HG02943 (cell line): ENCODE measurements at regions not wholly inside any gene's neighbourhood (a gene's known extent, or its start where the extent isn't known, plus 50 kb on each side); places are given as distances from the start of the nearest gene placed in this dataset.

ENCODE experiments used
- ATAC-seq: cut with Tn5 transposase; IDR thresholded peaks from one replicate; pipeline ENCODE4 v1.9.1; 2021; ENCODE audit warnings: mild to moderate bottlenecking, low read depth, moderate library complexity; ENCODE audit not compliant: unreplicated experiment

DNA sequence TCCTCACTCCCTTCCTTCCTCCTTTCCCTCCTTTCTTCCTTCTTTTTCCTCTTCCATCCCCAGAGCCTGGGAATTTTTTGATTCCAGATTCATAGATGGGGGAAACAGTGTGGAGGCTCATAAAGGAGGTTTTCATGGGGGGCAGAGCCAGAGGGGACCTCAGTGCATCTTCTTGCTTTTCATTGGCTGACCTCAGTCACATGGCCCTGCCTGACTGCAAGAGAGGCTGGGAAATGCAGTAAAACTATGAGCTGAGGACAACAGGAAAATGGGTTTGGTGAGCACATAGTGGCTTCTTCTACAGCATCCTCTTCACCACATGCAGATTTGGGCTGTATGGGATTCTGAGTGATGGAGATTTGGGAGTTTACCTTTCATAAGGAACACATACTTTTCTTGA lies 437.1 kb upstream of the TBX3 start:
- no peak for ATAC-seq

DNA sequence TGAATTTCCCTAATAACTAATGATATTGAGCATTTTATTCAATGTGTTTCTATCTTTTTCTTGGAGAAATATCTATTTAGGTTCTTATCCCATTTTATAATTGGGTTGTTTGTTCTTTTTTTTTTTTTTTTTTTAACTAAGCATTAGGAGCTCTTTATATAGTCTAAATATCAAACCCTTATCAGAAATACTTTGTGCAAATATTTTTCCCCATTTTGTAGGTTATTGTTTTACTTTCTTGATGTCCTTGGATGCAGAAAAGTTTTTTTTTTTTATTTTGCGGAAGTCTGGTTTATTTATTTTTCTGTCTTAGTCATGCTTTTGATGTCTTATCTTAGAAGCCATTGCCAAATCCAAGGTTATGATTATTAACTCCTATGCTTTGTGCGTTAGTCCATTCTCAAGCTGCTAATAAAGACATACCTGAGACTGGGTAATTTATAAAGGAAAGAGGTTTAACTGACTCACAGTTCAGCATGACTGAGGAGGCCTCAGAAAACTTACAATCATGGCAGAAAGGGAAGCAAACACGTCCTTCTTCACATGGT lies 434.3 kb upstream of the TBX3 start:
- ATAC-seq: no peak

DNA sequence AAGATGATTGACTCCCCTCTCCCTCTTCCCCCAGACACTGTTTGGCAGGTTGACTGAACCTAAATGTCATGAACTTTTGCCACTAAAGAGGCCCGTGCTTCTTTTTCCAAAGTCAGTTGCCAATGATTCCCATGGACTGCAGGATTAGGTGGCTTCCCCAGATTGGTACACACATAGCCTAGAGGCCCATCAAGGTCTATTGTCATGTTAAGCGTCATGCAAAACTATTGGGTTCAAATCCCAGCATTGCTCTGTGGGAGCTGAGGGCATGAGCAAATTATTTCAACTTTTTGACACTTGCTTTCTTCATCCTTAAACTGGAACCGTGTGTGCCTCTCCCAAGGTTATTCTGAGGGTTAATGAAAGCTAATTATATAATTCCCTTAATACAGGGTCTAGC lies 430.2 kb upstream of the TBX3 start:
- ATAC-seq: no peak

DNA sequence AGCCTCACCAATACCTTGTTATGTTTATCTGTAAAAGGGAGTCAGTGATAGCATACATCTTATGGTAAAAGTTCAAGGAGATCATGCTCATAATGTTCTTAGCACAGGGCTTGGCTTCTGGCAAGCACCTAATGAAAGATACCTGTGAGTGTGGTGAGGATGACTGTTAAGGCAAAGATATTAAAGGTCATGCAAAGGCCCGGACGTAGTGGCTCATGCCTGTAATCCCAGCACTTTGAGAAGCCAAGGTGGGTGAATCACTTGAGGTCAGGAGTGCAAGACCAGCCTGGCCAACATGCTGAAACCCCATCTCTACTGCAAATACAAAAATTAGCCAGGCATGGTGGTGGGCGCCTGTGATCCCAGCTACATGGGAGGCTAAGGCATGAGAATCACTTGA lies 425.9 kb upstream of the TBX3 start:
- ATAC-seq: no peak

DNA sequence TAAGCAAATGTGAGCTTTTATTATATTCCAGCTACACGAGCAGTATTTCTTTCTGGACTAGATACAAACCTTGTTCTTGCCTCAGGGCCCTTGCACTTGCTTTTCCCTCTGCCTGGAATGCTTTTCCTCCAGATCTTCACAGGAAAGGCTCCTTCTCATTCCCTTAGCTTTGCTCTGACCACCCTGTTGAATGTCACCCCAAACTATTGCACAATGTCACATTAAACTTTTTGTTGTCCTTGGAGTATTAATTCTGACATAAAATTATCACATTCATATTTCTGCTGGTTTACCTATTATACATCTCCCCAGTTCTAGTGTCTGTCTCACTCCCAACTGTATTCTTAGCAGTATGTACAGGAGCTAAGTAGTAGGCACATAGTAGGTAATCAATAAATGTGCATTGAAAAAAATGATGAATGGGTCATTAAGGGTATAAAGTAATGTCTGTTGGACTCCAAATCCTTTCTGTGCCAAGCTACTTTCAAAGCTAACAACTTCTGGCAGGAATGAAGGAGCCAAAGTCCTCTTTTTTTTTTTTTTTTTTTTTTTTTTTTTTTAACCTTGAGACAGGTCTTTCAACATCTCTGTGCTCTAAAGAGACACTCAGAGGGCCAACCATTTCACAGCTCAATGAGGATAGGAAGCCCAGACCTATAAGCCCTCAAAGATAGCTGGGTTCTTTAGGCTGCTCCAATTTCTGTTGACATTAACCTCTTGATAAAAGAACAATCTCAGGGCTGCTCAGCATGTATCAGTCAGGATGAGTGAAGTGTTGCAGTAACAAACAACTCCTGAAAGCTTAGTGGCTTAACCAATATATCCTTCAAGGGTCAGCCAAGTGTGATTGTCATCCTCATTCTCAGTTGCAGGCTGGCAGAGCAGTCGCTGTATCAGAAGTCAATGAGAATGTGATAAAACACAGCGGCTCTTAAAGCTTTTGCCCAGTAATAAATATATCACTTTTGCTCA lies 424.4 kb upstream of the TBX3 start:
- no peak for ATAC-seq

DNA sequence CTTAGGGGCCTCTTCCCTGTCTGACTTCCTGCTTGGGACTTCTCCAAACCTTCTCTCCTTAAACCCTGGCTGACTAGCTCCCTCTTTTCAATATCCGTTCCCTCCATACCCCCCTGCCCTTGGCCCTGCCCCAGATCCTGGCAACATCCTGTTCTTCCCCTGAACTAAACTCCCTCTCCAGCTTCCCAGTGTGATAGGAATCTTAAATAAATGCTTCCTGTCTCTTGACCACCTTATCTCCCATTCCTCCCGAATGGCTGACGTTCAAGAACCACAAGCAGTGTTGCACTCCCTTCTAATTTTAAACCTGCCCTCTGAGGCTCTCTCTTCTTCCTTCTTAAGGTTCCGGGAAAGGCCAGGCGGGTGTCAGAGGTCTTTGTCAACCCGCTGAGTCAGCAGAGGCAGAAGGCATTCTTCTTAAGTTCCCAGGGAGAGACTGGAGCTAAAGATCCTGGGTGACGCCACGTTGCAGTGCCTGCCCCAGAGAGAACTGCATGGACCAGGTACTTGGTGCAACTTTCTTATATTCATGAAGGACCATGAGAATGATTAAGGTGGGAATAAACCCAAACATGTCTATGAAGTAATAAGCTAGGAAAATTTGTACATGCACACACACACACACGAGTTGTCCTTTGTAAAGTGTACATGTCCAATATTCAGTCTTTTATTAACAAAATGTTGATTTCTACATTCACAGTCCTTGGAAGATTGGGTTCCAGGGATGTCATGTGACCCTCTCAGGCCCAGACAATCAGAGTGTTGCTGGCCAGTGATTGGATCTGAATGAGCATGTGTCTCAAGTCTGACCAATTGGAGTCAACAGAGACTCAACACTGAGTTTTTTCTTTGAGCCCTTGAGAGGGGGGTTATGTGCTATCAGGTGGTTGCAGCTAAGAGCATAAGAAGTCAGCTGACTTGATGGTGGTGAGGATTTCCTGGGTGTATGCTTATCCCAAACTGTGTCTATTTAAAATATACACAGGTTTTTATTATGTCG lies 420.2 kb upstream of the TBX3 start:
- no peak for ATAC-seq

DNA sequence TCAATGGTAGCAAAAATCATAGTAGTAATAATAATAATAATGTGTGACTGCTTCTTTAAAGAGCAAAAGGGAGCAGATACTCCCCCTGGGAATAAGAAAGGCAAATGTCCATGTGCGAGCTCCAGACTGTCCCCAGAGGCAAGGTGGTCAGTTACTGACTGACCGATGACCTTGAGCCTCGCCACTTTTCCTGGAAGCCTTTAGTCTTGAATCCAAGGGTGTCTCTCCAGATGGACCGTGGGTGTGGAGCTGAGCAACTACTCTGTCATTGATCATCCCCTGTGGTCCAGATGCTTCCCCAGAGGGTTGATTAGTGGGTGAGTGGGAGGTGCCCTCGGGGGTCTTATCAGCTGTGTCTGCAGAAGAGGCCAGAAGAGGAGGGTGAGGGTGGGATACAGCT lies 418.5 kb upstream of the TBX3 start:
- no peak for ATAC-seq

DNA sequence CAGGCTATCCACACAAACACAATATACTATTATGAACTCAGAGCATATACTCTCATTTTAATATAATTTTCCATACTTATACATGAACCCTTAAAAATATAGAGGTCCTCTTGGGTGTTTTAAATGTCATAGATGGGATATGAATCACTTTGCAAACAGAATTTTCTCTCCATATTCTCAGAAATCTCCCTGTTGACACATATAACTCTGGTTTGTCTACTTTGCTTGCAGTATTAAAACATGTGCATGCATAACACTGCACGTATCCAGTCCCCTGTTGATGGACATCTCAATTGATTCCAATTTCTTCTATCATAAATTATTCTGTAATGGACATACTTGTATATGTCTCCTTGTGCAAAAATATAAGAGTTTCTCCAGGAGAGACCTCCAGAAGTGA lies 417.5 kb upstream of the TBX3 start:
- no peak for ATAC-seq

DNA sequence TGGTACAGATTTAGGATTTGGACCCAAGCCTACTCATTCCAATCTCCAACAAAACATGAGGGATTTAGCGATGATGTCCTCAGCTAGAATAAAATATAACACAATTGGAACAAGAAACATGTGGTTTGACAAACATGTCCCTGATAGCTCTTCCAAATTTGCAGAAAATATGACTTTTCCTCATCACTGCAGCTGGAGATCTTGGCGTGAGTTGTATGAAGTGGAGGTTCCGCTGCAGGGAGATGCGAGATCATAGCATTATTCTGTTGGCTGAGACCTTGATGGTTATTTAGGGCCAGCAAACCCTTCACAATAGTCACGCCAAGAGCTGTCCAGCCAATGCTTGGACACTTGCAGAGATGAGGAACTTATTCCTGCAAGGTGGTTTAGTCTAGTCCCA lies 413.4 kb upstream of the TBX3 start:
- no peak for ATAC-seq

DNA sequence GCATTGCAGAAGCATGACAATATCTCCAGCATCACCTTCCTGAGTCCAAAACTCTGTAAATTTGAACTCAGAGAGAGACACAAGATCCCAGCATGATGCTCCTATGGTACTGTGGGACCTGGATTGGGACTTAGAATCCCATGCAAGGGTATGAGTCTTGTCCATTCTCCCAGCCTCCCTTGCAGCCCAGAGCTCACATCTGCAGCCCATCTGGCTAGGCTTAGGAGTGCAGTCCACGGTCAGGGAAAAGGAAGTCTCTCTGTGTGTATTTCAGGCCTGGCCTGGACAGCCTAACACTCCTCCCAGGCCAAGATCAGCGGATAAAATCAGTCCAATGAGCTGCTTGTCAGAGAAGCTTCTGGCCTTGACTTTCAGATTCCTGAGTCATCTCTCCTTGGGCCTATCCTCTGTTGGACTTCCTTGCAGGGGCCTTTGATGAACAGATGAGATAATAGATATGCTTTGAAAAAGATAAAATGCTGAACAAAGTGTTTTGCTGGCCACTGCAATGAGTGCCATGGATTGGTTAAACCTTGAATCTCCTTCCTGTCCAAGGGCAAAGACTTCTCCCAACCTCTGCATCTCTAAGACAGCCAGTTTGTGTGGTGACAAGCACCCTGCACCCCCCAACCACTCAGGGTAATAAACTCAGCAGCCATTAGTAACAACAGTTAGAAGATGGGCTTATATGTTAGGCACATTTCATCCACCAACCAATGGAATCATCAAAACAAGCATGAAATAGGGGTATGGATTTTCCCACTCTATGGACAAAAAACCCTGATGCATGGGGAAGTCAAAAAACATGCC lies 412.8 kb upstream of the TBX3 start:
- no peak for ATAC-seq

DNA sequence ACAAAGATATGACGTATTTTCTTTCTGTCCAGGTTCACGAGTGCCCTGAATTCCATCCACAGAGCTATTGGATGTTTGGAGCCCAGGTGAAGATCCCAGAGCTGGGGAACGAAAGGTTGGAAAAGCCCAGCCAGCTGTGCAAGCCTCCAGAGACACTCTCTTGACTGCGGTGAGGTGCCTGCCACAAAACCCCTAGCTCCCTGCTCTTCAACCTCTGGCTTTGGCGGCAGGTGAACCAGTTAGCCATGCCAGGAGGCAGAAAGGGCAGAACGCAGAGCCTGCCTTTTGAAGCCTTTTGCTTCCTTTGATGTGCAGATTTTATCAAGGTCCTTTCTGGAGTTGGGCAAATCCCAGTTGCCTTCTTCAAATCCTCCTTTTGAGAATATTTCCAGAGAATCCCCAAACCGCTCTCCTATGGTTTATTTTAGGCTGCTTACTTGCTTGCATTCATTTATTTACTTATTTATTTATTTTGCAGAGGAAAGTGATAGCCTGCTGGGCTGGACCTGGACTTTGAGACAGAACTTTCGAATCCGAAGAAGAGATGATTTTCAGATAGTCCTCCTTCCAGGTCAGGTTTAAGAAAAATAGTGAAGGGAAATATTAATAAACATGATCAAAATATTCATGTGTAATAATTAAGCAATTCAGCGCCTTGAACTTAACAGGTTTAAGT lies 411.2 kb upstream of the TBX3 start:
- ATAC-seq: no peak

DNA sequence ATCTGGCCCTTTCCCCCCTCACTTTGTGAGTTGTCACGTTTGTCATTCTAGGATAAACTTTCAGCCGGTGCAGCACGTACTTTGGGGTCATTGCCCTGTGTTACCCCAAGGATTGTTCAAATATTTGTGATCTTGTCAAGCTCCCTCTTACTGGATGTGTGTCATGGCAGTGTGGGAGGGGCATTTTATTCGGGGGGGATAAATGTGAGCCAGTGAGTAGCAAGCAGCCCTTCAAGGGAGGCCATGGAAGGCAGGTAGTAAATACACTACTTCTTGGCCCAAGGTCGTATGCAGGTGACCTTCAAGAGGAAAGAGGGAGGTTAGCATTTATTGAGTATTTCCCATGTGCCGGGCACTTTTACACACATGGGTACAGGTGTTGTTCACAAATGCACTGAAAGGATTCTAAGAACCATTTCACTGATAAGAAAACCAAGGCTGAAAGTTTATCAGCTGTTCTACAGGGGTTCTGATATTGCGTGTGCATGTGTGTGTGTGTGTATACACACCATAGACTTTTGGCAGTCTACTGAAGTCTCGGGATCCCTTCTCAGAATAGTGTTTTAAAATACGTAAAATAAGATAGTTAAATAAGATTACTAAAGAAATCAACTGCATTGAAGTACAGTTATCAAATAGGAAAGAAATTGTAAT lies 410.3 kb upstream of the TBX3 start:
- ATAC-seq: no peak

DNA sequence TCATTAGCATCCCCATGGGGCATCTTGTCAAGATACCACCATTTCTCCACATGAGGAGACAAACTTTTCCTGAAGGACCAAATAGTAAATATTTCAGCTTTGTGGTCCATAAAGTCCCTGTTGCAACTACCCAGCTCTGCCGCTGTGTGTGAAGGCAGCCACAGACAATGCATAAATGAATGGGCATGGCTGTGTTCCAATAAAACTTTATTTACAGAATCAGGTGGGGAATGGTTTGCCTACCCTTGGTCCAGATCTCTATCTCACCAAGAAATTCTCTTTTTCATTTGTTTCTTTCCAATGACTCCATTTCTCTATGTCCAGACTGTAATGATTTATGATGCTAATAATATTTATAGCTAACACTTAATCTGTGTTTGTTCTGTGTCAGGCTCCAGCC lies 409.3 kb upstream of the TBX3 start:
- no peak for ATAC-seq

DNA sequence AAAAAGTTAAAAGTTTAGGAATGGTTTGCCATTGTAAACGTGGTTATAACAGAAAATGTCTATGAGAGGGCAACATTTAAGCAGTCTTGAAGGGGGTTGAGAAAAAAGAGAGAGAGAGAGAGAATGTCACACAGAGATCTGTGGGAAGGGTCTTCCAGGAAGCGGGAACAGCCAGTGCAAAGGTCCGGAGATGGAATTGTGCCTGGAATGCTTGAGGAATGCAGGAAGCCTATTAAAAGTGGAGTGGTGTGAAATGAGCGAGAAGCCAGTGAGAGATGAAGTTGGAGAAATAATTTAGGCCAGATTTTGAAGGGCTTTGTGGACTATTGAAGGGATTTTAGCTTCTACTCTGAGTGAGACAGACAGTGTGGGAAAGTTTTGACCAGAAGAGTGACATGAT lies 406.8 kb upstream of the TBX3 start:
- ATAC-seq: no peak

DNA sequence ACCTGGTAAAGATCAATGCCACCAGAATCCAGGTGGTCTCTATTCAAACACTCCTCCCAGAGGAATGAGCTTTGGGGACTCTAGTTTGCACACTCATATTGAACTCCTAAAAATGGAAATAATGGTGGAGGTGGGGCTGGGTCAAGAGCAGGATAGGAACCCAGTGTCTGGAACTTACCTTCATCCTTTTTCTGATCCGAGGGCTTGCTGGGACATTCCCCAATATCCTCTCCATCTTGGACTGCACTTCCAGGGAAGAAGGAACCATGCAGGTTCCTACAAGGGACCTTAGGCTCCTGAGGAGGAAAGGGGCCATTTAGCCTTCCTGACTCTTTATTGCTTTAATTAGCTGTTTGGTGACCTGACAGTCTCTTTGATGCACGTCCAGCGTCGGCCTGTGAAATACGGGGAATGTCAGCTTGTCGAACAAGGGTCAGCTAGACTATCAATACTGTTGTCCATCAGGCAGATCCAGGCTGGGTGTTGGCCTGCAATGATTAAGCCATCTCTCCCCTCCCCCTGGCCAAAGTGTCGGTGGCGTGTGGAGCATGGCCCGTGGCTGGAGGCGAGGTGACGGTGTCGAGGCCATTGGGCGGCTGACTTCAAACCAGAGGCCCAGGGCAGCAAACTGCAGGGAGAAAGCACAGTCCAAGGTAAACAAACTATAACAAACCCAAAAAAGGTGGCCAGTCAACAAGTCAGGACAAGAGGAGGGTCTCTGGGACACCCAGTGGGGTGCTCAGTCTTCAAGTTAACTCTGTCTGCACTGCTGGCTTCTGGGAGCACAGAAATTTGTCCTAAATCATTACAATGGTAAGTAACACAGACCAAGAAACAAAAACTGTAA lies 405.2 kb upstream of the TBX3 start:
- no peak for ATAC-seq

DNA sequence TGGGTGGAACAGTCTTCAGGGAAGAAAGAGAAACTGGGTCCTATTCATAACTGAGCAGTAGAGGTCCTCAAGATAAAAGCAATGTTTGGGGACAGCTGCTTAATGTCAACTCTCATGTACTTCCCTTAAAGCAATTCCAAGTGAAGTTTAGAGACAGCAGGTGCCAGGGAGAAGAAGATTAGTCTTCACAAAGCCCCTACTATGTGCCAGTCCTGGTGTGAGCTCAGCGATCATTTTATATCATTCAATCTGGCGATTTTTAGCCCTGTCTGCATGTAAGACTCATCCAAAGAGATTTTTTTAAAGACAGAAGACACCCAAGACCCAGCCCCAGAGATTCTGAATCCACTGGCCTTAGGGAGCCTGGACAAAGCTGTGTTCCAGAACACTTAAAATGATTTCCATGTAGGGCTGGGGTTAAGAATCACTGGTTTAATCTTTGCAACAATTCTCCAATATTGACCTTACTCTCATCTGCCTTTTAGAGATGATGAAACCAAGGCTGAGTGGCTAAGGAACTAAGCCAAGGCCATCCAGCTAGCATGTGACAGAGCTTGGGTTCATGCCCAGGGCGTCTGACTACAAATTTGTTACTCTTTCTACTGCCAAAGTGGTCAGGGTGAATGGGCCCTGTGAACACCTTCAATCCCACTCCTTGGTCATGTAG lies 404.5 kb upstream of the TBX3 start:
- ATAC-seq: no peak

DNA sequence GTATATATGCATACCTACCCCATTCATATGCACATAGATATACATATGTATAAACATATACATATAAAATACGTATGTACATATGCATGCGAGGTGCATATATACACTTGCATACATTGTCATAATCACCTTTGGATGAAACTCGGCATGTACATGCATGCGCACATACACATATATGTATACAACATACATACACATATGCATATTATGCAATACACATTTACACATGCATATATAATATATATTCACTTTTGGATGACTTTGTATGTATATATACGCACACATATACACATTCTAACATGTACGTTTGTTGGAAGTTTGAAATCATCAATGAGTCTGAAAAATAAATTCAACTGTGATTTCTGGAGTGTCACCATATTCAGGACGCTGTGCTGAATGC lies 401.6 kb upstream of the TBX3 start:
- ATAC-seq: no peak

DNA sequence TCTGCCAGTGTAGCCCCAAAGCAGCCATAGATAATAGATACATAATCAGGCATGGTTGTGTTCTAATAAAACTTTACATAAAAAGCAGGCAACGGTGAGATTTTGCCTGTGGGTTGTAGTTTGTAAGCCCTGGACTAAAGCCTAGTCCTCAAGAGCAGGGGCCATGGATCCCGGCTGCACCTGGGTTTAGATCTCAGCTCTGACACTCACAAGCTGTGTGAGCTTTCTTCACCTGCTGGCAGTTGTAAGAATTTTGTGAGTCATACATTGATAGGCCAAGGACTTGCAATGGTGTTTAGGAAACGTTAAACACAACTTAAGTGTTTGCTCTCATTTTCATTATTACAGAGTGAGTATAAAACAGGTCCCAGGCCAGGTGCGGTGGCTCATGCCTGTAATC lies 395.8 kb upstream of the TBX3 start:
- no peak for ATAC-seq
